Fibroblast of pulmonary artery (primary cell): ENCODE measurements at regions not wholly inside any gene's neighbourhood (a gene's known extent, or its start where the extent isn't known, plus 50 kb on each side); places are given as distances from the start of the nearest gene placed in this dataset.

ENCODE experiments used
- DNase-seq: peaks from one replicate; pipeline ENCODE4 v3.0.0-alpha.2; 2010; ENCODE audit warnings: low read depth
- H3K4me3 ChIP-seq: replicated peaks from 2 replicates; pipeline ENCODE4 v1.5.1; 2011; ENCODE audit warnings: low read depth, mild to moderate bottlenecking, control low read depth, low read length, moderate library complexity
- CTCF ChIP-seq: IDR thresholded peaks from 2 replicates; pipeline ENCODE4 v1.5.1; 2011; ENCODE audit warnings: mild to moderate bottlenecking, control low read depth, low read length, inconsistent platforms; ENCODE audit errors: missing control alignments

DNA sequence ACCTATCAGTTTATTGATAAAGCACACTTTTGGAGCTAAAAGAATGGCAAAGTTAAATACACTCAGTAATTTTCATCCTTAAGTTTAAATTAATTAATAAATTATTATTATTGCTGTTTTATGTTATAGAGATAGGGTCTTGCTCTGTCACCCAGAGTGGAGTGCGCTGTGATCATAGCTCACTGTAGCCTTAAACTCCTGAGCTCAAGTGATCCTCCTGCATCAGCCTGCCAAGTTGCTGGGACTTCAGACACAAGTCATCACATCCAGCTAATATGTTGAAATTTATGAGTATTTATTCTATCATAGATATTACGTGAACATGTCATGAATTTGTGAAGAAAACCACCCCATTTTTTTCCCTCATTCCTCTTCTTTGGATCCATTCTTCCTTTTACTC is 64.2 kb downstream of the GJA1 start:
- no peak for TF ChIP-seq CTCF
- no peak for DNase-seq
- H3K4me3 ChIP-seq = no peak overlapping the region

- H3K4me3 ChIP-seq = no peak overlapping the region
- TF ChIP-seq CTCF = no peak
- peak; percentile 60 for DNase-seq
Measured at GRCh38 chr6:121503589-121503991, 68.1 kb downstream of the GJA1 start.

DNA sequence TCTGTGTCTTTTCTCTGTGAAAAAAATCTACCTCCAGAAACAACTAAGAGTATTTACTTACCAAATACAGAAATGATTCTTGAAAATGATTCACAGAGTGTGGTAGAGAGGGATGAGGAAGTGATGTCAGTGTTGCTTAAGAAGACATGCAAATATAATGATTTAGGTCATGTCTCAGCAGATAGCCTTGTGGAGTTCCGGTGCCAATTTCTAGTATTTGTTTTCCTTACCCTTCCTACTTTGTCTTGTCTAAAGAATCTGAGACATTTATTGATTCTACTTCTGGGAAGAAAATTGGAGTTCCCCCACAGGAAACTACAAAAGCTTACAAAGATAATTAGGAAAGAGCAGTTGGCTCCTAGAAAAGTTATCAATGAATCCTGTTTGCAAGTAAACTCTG is 68.8 kb downstream of the GJA1 start:
- no peak for TF ChIP-seq CTCF
- H3K4me3 ChIP-seq = no peak overlapping the region
- DNase-seq = peak; percentile 94

DNA sequence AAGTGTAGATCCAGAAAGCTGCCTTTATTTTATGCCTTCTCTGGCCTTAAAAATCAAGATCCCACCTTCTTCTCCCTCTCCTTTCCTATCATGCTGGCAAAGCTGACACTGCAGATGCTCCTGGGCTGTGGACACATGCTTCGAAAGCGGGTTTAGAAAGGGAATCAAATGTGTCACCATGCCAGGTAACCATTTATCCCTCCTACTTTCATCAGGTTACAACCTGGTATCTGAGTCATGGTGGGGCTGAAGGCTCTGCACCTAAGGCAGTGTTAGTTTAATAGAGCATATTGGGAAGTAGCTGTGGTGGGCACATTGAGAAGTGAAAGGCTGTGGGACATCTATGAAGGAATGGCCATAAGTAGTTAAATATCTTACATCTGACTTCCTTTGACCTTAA is 69.8 kb downstream of the GJA1 start:
- no peak for DNase-seq
- TF ChIP-seq CTCF = no peak
- no peak overlapping the region for H3K4me3 ChIP-seq

GRCh38 chr6:121506761-121507754 is 71.6 kb downstream of the GJA1 start:
- DNase-seq = peak; percentile 54
- H3K4me3 ChIP-seq = no peak overlapping the region
- no peak for TF ChIP-seq CTCF

DNA sequence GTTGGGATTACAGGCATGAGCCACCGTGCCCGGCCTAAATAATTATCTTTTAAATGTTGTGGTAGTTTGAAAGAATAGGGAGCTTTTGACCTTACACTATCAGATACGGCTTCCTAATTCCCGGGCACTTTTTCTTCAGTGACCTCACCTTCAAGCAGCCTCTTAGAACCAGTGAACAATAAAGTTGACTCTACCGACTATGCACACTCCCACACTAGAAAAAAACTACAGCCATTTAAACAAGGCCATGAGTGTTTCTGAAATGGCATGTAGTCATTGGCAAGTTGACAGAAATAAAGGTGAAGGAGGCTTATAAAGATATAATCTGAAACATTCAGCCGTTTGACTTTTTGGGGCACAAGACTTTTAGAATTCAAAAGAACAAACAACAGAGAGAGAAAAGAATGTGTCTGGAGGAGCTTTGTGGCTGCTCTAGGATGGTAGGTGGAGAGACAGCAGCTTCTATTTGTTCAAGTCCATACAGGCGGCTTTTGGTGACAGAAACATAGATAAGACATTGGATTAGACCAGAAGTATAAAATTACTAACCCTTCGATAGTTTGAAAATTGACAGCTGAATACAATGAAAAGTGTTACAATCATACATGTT is 75.2 kb downstream of the GJA1 start:
- no peak for TF ChIP-seq CTCF
- peak; percentile 51 for DNase-seq

More for the DNA sequence above, 75.2 kb downstream of the GJA1 start:
- H3K4me3 ChIP-seq = no peak overlapping the region
